Neural progenitor cell (in vitro differentiated cells): ENCODE measurements at regions not wholly inside any gene's neighbourhood (a gene's known extent, or its start where the extent isn't known, plus 50 kb on each side); places are given as distances from the start of the nearest gene placed in this dataset.

Source experiments
- DNase-seq: peaks from one replicate; pipeline ENCODE4 v3.0.0-alpha.2; 2016; ENCODE audit warnings: low spot score
- H2AFZ ChIP-seq: fragments of 200-600 bp; sonication (generic); replicated peaks from 2 replicates; pipeline ENCODE4 v1.6.1; 2016; ENCODE audit warnings: antibody characterized with exemption
- H3F3A ChIP-seq: fragments of 200-600 bp; sonication (generic); 2 replicates; pipeline ENCODE4 v1.6.1; 2016; ENCODE audit warnings: antibody characterized with exemption, low read depth
- H3K27ac ChIP-seq: fragments of 200-600 bp; sonication (generic); 2 replicates; pipeline ENCODE4 v1.5.1; 2016; ENCODE audit warnings: mild to moderate bottlenecking
- H3K27me3 ChIP-seq: fragments of 200-600 bp; sonication (generic); 2 replicates; pipeline ENCODE4 v1.6.1; 2016; ENCODE audit warnings: mild to moderate bottlenecking, moderate library complexity
- H3K36me3 ChIP-seq: fragments of 200-600 bp; sonication (generic); 2 replicates; pipeline ENCODE4 v1.5.1; 2016
- H3K4me1 ChIP-seq: fragments of 200-600 bp; sonication (generic); 2 replicates; pipeline ENCODE4 v1.6.1; 2016; ENCODE audit warnings: mixed run types
- H3K4me2 ChIP-seq: fragments of 200-600 bp; sonication (generic); 2 replicates; pipeline ENCODE4 v1.6.1; 2016
- H3K4me3 ChIP-seq: fragments of 200-600 bp; sonication (generic); 2 replicates; pipeline ENCODE4 v1.5.1; 2016
- H3K79me2 ChIP-seq: fragments of 200-600 bp; sonication (generic); 2 replicates; pipeline ENCODE4 v1.6.1; 2016; ENCODE audit warnings: low read depth
- H3K9ac ChIP-seq: fragments of 200-600 bp; sonication (generic); 2 replicates; pipeline ENCODE4 v1.6.1; 2016
- H3K9me3 ChIP-seq: fragments of 200-600 bp; sonication (generic); 2 replicates; pipeline ENCODE4 v1.5.1; 2016; ENCODE audit warnings: low read depth
- H4K20me1 ChIP-seq: fragments of 200-600 bp; sonication (generic); 2 replicates; pipeline ENCODE4 v1.6.1; 2016; ENCODE audit warnings: low read depth
- H3K27ac Mint-ChIP-seq: 3 replicates; pipeline ENCODE4 v1.8.0; 2021; ENCODE audit warnings: mixed read lengths
- H3K27me3 Mint-ChIP-seq: 2 replicates; pipeline ENCODE4 v1.8.0; 2022; ENCODE audit warnings: low read depth, mild to moderate bottlenecking, inconsistent platforms, moderate library complexity, mixed read lengths; ENCODE audit not compliant: insufficient read depth
- H3K36me3 Mint-ChIP-seq: 3 replicates; pipeline ENCODE4 v1.8.0; 2021; ENCODE audit warnings: mixed read lengths
- H3K4me1 Mint-ChIP-seq: 3 replicates; pipeline ENCODE4 v1.8.0; 2021; ENCODE audit warnings: mixed read lengths
- H3K4me3 Mint-ChIP-seq: 3 replicates; pipeline ENCODE4 v1.8.0; 2021; ENCODE audit warnings: mild to moderate bottlenecking, moderate library complexity, mixed read lengths
- H3K9me3 Mint-ChIP-seq: 3 replicates; pipeline ENCODE4 v1.8.0; 2020; ENCODE audit warnings: mixed read lengths
- EZH2 ChIP-seq: fragments of 200-600 bp; sonication (generic); IDR thresholded peaks from 2 replicates; pipeline ENCODE4 v1.6.1; 2017; ENCODE audit warnings: antibody characterized with exemption, mild to moderate bottlenecking, moderate library complexity
- EZH2phosphoT487 ChIP-seq: fragments of 200-600 bp; sonication (generic); IDR thresholded peaks from 2 replicates; pipeline ENCODE4 v1.6.1; 2017; ENCODE audit warnings: antibody characterized with exemption
- TF ChIP-seq, protein P1 (sequence below): fragments of 200-600 bp; sonication (generic); IDR thresholded peaks from 2 replicates; pipeline ENCODE4 v1.5.1; 2017; ENCODE audit warnings: antibody characterized with exemption, mild to moderate bottlenecking

DNA sequence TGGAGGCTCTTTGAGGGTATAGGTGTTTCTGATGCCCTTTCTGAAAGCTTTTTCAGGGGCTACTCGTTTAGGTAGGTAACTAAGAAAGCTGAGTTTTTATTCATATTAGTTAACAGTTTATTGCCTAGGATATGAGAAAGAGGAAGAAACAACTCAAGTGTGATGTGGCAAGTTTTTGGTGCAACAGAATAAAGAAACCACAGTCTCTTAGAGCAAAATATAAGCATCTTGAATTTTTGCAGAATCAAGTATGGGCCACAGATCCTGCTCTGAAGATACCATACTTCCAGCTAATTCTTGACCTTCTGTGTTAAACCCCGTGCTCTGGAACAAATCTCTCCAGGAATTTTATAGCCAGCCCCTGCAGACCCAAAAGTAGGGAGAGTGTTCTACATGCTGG lies 147.7 kb upstream of the SLC1A4 start:
- H3K4me3 ChIP-seq, result no peak overlapping the region
- peaks cover 29% of the 10 kb centered on the region for H3K4me1 Mint-ChIP-seq
- H3K9ac ChIP-seq, result no peak overlapping the region
- no peak overlapping the region for H3K27ac ChIP-seq
- no peaks in the 10 kb centered on the region for H3K36me3 ChIP-seq
- H3K79me2 ChIP-seq, result no peaks in the 10 kb centered on the region
- H3K4me1 ChIP-seq, result peaks cover 25% of the 10 kb centered on the region
- no peaks in the 10 kb centered on the region for H4K20me1 ChIP-seq
- no peak overlapping the region for H3K4me2 ChIP-seq
- no peaks in the 10 kb centered on the region for H3K27me3 ChIP-seq
- H2AFZ ChIP-seq, result no peak overlapping the region
- no peak overlapping the region for H3K27ac Mint-ChIP-seq
- peaks cover 34% of the 10 kb centered on the region for H3F3A ChIP-seq
- DNase-seq, result no peak
- no peaks in the 10 kb centered on the region for H3K9me3 ChIP-seq
- TF ChIP-seq, protein P1, sequence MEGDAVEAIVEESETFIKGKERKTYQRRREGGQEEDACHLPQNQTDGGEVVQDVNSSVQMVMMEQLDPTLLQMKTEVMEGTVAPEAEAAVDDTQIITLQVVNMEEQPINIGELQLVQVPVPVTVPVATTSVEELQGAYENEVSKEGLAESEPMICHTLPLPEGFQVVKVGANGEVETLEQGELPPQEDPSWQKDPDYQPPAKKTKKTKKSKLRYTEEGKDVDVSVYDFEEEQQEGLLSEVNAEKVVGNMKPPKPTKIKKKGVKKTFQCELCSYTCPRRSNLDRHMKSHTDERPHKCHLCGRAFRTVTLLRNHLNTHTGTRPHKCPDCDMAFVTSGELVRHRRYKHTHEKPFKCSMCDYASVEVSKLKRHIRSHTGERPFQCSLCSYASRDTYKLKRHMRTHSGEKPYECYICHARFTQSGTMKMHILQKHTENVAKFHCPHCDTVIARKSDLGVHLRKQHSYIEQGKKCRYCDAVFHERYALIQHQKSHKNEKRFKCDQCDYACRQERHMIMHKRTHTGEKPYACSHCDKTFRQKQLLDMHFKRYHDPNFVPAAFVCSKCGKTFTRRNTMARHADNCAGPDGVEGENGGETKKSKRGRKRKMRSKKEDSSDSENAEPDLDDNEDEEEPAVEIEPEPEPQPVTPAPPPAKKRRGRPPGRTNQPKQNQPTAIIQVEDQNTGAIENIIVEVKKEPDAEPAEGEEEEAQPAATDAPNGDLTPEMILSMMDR, result no peak
- no peak for TF ChIP-seq EZH2
- no peak for TF ChIP-seq EZH2phosphoT487
- no peaks in the 10 kb centered on the region for H3K9me3 Mint-ChIP-seq
- no peak overlapping the region for H3K4me3 Mint-ChIP-seq
- H3K36me3 Mint-ChIP-seq, result peaks cover 2% of the 10 kb centered on the region
- H3K27me3 Mint-ChIP-seq, result peaks cover 2% of the 10 kb centered on the region

DNA sequence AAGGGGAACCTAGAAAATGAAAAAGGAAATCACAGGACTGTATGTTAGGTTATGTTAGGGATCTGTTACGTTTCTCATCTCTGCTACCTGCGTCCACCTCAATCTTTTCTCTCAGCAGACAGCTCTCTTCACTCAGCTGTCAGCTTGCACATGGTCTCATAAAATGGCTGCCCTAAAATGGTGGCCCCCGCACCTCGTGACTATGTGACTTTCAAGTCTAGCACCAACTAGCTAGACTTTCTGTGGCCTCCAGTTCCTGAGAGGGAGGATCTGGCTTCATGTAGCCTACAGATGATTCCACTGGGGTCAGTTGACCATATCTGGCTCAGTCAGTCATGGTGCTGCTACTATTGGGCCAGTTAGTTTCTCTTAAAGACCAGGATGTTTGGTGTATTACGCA lies 147.2 kb upstream of the SLC1A4 start:
- peaks cover 34% of the 10 kb centered on the region for H3K4me1 Mint-ChIP-seq

DNA sequence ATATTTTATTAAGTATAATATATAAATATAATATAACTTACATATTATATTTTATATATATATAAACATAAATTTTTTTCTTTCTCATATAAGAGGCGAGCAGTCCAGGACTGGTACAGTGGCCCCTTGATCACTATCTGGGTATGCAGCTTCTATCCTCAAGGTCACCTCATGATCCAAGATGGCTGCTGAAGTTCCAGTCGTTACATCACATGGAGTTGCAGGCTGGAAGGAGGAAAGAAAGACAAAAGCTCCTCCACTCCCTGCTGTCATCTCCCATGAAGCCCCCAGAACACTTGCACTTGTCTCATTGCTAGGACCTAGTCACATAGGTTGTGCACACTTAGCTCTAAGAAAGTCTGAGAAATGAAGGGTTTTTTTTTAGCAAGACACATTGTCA lies 145.1 kb upstream of the SLC1A4 start:
- Histone ChIP-seq H3K4me2 (no peak overlapping the region), H2AFZ (no peak overlapping the region), H3K9ac (no peak overlapping the region), H3K4me1 (peaks cover 30% of the 10 kb centered on the region), H4K20me1 (no peaks in the 10 kb centered on the region), H3K27me3 (no peaks in the 10 kb centered on the region), H3K27ac (no peak overlapping the region), H3K79me2 (no peaks in the 10 kb centered on the region), H3F3A (peaks cover 33% of the 10 kb centered on the region), H3K9me3 (no peaks in the 10 kb centered on the region), H3K36me3 (no peaks in the 10 kb centered on the region), H3K4me3 (no peak overlapping the region)
- no peak for DNase-seq
- Mint-ChIP-seq H3K4me1 (peaks cover 47% of the 10 kb centered on the region), H3K27me3 (peaks cover 4% of the 10 kb centered on the region), H3K36me3 (peaks cover 2% of the 10 kb centered on the region), H3K27ac (no peak overlapping the region), H3K9me3 (no peaks in the 10 kb centered on the region), H3K4me3 (no peak overlapping the region)
- TF ChIP-seq EZH2phosphoT487, result no peak
- no peak for TF ChIP-seq EZH2
- TF ChIP-seq, protein P1, result no peak

More for the DNA sequence above, 147.2 kb upstream of the SLC1A4 start:
- H3K9me3 Mint-ChIP-seq, result no peaks in the 10 kb centered on the region
- H3K9me3 ChIP-seq, result no peaks in the 10 kb centered on the region
- H3K36me3 Mint-ChIP-seq, result peaks cover 2% of the 10 kb centered on the region
- H3K79me2 ChIP-seq, result no peaks in the 10 kb centered on the region
- H3F3A ChIP-seq, result peaks cover 28% of the 10 kb centered on the region
- peaks cover 3% of the 10 kb centered on the region for H3K27me3 Mint-ChIP-seq
- no peak overlapping the region for H3K4me3 ChIP-seq
- H3K4me2 ChIP-seq, result no peak overlapping the region
- no peak overlapping the region for H3K9ac ChIP-seq
- H2AFZ ChIP-seq, result peak overlapping the region; percentile 6
- TF ChIP-seq EZH2, result no peak
- TF ChIP-seq, protein P1, result no peak
- TF ChIP-seq EZH2phosphoT487, result no peak
- H3K27ac Mint-ChIP-seq, result no peak overlapping the region
- H3K4me1 ChIP-seq, result peaks cover 24% of the 10 kb centered on the region
- H3K4me3 Mint-ChIP-seq, result no peak overlapping the region
- H3K27ac ChIP-seq, result no peak overlapping the region
- no peaks in the 10 kb centered on the region for H3K36me3 ChIP-seq
- no peak for DNase-seq
- H4K20me1 ChIP-seq, result no peaks in the 10 kb centered on the region
- no peaks in the 10 kb centered on the region for H3K27me3 ChIP-seq
